Small intestine (tissue), 7 donors: ENCODE measurements at regions not wholly inside any gene's neighbourhood (a gene's known extent, or its start where the extent isn't known, plus 50 kb on each side); places are given as distances from the start of the nearest gene placed in this dataset.
"Not testable (repeated sequence)": the region's sequence is repeated elsewhere in the genome, so short reads cannot be mapped to it uniquely, and the experiment has no call there.

Experiments used
- DNase-seq, 2 donors: peaks; one replicate each; pipeline versions ENCODE4 v3.0.0 to v3.0.0-alpha.2; 2013
- FAIRE-seq: peaks from 2 replicates; lab custom pipeline; 2012; peaks lifted over from hg19 to GRCh38; lab: Jason Lieb, UNC
- H3K27ac ChIP-seq, 3 donors: one replicate each; pipeline ENCODE4 v1.5.1; 2013; ENCODE audit warnings: low read length in 2 of 3, mild to moderate bottlenecking in 2 of 3, control low read depth in 1 of 3, inconsistent platforms in 1 of 3, low read depth in 1 of 3, moderate library complexity in 1 of 3
- H3K27me3 ChIP-seq, 3 donors: one replicate each; pipeline ENCODE4 v1.6.1; 2013; ENCODE audit warnings: low read length in 3 of 3, inconsistent platforms in 1 of 3; ENCODE audit not compliant: control insufficient read depth in 3 of 3, insufficient read depth in 3 of 3
- H3K36me3 ChIP-seq, 3 donors: one replicate each; pipeline ENCODE4 v1.6.1; 2013; ENCODE audit warnings: low read length in 3 of 3, inconsistent platforms in 1 of 3, low read depth in 1 of 3, mild to moderate bottlenecking in 1 of 3, moderate library complexity in 1 of 3; ENCODE audit not compliant: control insufficient read depth in 3 of 3, insufficient read depth in 2 of 3
- H3K4me1 ChIP-seq, 3 donors: one replicate each; pipeline ENCODE4 v1.6.1; 2013; ENCODE audit warnings: low read length in 2 of 3, inconsistent platforms in 1 of 3, low read depth in 1 of 3, mild to moderate bottlenecking in 1 of 3, moderate library complexity in 1 of 3; ENCODE audit not compliant: control insufficient read depth in 3 of 3, insufficient read depth in 2 of 3
- H3K4me3 ChIP-seq, 3 donors: one replicate each; pipeline ENCODE4 v1.5.1; 2013; ENCODE audit warnings: low read length in 3 of 3, control low read depth in 1 of 3, inconsistent platforms in 1 of 3, low read depth in 1 of 3, mild to moderate bottlenecking in 1 of 3, moderate library complexity in 1 of 3
- H3K9me3 ChIP-seq, 2 donors: one replicate each; pipeline ENCODE4 v1.6.1; 2013; ENCODE audit warnings: low read depth in 1 of 2, low read length in 1 of 2; ENCODE audit not compliant: control insufficient read depth in 2 of 2, insufficient read depth in 1 of 2
- WGBS, 3 donors: extraction: QIAGEN DNeasy Blood & Tissue Kit; methylation state at CpG; one replicate each; pipeline ENCODE4 v1.1.7; 2013; 5-methylcytosine and 5-hydroxymethylcytosine counted together
- donor health status: healthy with polysubstance abuse.
- donor health status: control.
- donor health status: control.
- donor health status: Bipolar disorder and iron deficiency.
- donor health status: healthy.

- Histone ChIP-seq H3K36me3 (no peaks in the 10 kb centered on the region), H3K4me1 (peaks cover 0 to 12% (median 0%) of the 10 kb centered on the region in 3 donors), H3K27me3 (no peaks in the 10 kb centered on the region), H3K27ac (no peak overlapping the region), H3K9me3 (no peaks in the 10 kb centered on the region), H3K4me3 (no peak overlapping the region)
- WGBS, 3 donors = 74 to 80% (median 77%) methylated on average over 12 of the region's 12 CpGs
- FAIRE-seq (no peak), DNase-seq (no peak)
Measured at GRCh38 chr9:135280666-135281065, 193.2 kb downstream of the OLFM1 start.

DNA sequence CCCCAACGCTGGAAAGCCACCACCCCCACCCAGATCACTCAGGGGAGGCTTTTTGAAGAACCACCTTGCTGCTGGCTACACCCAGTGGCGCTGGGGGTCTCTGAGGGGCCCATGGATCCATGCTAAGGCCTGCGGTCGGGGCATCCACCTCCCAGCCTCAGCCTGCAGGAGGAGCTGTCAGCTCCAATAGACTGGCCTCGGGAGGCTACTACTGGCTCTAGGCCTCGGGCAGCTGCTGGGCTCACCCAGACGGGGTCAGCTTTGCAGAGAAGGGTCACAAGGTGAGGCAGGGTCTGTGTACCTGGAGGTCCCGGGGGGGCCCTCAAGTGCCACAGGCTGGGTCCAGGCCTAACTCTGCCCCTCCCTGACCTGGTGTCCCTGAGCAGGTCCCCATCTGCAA, 193.7 kb downstream of the OLFM1 start:
- Histone ChIP-seq H3K27ac (no peak overlapping the region), H3K4me3 (no peak overlapping the region), H3K36me3 (no peaks in the 10 kb centered on the region), H3K4me1 (peaks cover 0 to 12% (median 0%) of the 10 kb centered on the region in 3 donors), H3K9me3 (no peaks in the 10 kb centered on the region), H3K27me3 (no peaks in the 10 kb centered on the region)
- DNase-seq = no peak
- FAIRE-seq = no peak
- 70 to 78% (median 75%) methylated on average over 8 of the region's 8 CpGs for WGBS, 3 donors

GRCh38 chr9:135281791-135282737, 194.6 kb downstream of the OLFM1 start:
- no peaks in the 10 kb centered on the region for H3K9me3 ChIP-seq
- peak; percentile 82 to 91 for DNase-seq
- FAIRE-seq = no peak
- no peaks in the 10 kb centered on the region for H3K36me3 ChIP-seq
- 7 to 25% (median 13%) methylated on average over 24 of the region's 24 CpGs for WGBS, 3 donors
- peak overlapping the region in 1 of 3 donors; percentile 31 for H3K27ac ChIP-seq
- no peak overlapping the region for H3K4me3 ChIP-seq
- H3K27me3 ChIP-seq = no peaks in the 10 kb centered on the region
- H3K4me1 ChIP-seq = peaks cover 0 to 12% (median 0%) of the 10 kb centered on the region in 3 donors

DNA sequence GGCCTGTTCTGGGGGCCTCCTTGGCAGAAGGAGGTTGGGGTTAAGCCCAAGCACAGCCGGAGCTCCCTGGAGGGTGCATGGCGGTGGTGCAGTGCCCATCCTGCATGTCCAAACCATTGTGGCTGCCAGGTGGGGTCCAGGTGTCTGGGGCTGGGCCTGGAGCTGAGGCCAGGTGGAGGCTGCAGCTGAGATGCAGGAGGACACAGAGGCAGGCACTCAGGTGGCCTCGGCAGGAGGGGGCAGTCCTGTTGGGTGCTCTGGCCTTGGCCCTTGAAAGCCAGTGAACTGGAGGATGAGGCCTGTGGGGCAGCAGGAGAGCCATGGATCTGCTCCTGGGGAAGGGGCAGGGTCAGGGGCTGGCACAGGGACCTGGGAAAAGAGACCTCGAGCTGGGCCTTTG, 195.3 kb downstream of the OLFM1 start:
- H3K4me3 ChIP-seq = no peak overlapping the region
- no peak overlapping the region for H3K27ac ChIP-seq
- no peak for FAIRE-seq
- 37 to 60% (median 40%) methylated on average over 4 of the region's 4 CpGs for WGBS, 3 donors
- no peaks in the 10 kb centered on the region for H3K27me3 ChIP-seq
- DNase-seq = no peak
- H3K36me3 ChIP-seq = no peaks in the 10 kb centered on the region
- peaks cover 0 to 12% (median 0%) of the 10 kb centered on the region in 3 donors for H3K4me1 ChIP-seq
- H3K9me3 ChIP-seq = no peaks in the 10 kb centered on the region

GRCh38 chr9:135283671-135284070, 195.9 kb upstream of the PPP1R26 start:
- WGBS, 3 donors = 37 to 56% (median 55%) methylated on average over 15 of the region's 15 CpGs
- Histone ChIP-seq H3K4me3 (no peak overlapping the region), H3K9me3 (no peaks in the 10 kb centered on the region), H3K27ac (no peak overlapping the region), H3K27me3 (no peaks in the 10 kb centered on the region), H3K4me1 (peaks cover 0 to 12% (median 0%) of the 10 kb centered on the region in 3 donors), H3K36me3 (no peaks in the 10 kb centered on the region)
- DNase-seq (no peak), FAIRE-seq (no peak)

GRCh38 chr9:135284386-135285134, 195.0 kb upstream of the PPP1R26 start:
- 73 to 83% (median 75%) methylated on average over 13 of the region's 13 CpGs for WGBS, 3 donors
- Histone ChIP-seq H3K27ac (no peak overlapping the region), H3K4me3 (no peak overlapping the region), H3K36me3 (no peaks in the 10 kb centered on the region), H3K9me3 (no peaks in the 10 kb centered on the region), H3K4me1 (peaks cover 0 to 12% (median 0%) of the 10 kb centered on the region in 3 donors), H3K27me3 (no peaks in the 10 kb centered on the region)
- FAIRE-seq = no peak
- no peak for DNase-seq

- not testable (repeated sequence) for H3K27ac ChIP-seq, FAIRE-seq, H3K4me3 ChIP-seq, H3K27me3 ChIP-seq, DNase-seq, H3K36me3 ChIP-seq, H3K9me3 ChIP-seq
- peaks cover 0 to 12% (median 0%) of the 10 kb centered on the region in 3 donors for H3K4me1 ChIP-seq
- WGBS, 3 donors = 91 to 92% (median 91%) methylated on average over 30 to 33 of the region's 33 CpGs
Measured at GRCh38 chr9:135286187-135286925, 193.2 kb upstream of the PPP1R26 start.

GRCh38 chr9:135286961-135287360, 192.6 kb upstream of the PPP1R26 start:
- H3K27ac ChIP-seq = no peak overlapping the region
- no peaks in the 10 kb centered on the region for H3K9me3 ChIP-seq
- no peak for DNase-seq
- H3K4me3 ChIP-seq = no peak overlapping the region
- peaks cover 0 to 7% (median 0%) of the 10 kb centered on the region in 3 donors for H3K4me1 ChIP-seq
- no peak for FAIRE-seq
- H3K36me3 ChIP-seq = no peaks in the 10 kb centered on the region
- 86 to 94% (median 90%) methylated on average over 5 to 7 of the region's 7 CpGs for WGBS, 3 donors
- H3K27me3 ChIP-seq = no peaks in the 10 kb centered on the region
